ENCODE measurements at regions not wholly inside any gene's neighbourhood (a gene's known extent, or its start where the extent isn't known, plus 50 kb on each side); places are given as distances from the start of the nearest gene placed in this dataset.
"Not testable (repeated sequence)": the region's sequence is repeated elsewhere in the genome, so short reads cannot be mapped to it uniquely, and the experiment has no call there.

DNA sequence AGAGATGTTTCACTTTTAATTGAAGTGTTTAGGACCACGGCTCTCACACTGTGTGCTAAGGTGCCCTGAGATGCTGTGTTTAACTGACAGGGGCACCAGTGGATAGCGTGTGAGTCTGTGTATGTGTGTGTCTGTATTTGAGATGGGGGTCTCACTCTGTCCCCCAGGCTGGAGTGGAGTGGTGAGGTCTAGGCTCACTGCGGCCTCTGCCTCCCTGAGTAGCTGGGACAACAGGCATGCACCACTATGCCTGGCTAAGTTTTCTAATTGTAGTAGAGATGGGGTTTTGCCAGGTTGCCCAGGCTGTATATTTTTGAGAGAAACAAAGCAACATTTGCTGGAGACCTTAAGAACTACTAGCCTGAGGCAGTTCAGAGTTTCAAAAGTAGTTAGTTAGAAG, 80.6 kb upstream of the ZNF337 start:
- TF ChIP-seq EZH2 (IDR thresholded peaks at IDR 0.05; ENCODE audit: insufficient read depth, poor library complexity, severe bottlenecking); EZH2phosphoT487 (IDR thresholded peaks at IDR 0.05; ENCODE audit: insufficient read depth, low read depth): not testable (repeated sequence)

All from GM23248 (cell line).